ENCODE measurements at regions not wholly inside any gene's neighbourhood (a gene's known extent, or its start where the extent isn't known, plus 50 kb on each side); places are given as distances from the start of the nearest gene placed in this dataset.
A peak's percentile ranks its signal among the peaks of the same experiment; 100 is the strongest.

DNA sequence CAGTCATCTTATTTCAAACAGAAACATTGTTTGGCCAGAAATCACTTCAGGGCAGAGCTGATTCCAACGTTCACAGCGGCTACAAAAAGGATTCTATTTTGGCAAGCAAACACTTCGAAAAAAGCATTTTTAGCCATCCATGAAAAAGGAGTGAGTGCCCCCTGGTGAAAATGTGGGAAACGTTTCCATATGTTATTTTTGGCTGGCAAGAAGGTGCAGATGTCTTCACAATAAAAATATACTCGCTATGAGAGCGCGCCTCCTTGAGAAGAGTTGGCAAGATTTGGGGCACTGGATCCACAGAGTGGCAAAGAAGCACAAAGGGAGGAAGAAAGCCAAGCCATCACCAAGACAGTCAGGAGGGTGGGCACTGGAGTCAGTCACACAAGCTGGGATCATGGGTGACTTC is 191.1 kb downstream of the CHD9NB start:
- TF ChIP-seq POLR2A (IDR thresholded peaks at IDR 0.05; ENCODE audit: borderline replicate concordance, extremely low read depth, insufficient read depth, insufficient read length) (no peak), EZH2phosphoT487 (IDR thresholded peaks at IDR 0.05; ENCODE audit: borderline replicate concordance) (no peak)
- TF ChIP-seq, protein P1, sequence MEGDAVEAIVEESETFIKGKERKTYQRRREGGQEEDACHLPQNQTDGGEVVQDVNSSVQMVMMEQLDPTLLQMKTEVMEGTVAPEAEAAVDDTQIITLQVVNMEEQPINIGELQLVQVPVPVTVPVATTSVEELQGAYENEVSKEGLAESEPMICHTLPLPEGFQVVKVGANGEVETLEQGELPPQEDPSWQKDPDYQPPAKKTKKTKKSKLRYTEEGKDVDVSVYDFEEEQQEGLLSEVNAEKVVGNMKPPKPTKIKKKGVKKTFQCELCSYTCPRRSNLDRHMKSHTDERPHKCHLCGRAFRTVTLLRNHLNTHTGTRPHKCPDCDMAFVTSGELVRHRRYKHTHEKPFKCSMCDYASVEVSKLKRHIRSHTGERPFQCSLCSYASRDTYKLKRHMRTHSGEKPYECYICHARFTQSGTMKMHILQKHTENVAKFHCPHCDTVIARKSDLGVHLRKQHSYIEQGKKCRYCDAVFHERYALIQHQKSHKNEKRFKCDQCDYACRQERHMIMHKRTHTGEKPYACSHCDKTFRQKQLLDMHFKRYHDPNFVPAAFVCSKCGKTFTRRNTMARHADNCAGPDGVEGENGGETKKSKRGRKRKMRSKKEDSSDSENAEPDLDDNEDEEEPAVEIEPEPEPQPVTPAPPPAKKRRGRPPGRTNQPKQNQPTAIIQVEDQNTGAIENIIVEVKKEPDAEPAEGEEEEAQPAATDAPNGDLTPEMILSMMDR (IDR thresholded peaks at IDR 0.05 in 2 of 3, conservative IDR thresholded peaks at IDR 0.05 in 1 of 3; ENCODE audit: borderline replicate concordance in 1 of 3, insufficient read depth in 1 of 3, low read depth in 2 of 3, low read length in 2 of 3): peak; percentile 10 to 49 (median 34); a peak in 5 of 6 replicates

Data from HCT116 (cell line).